ENCODE measurements at regions not wholly inside any gene's neighbourhood (a gene's known extent, or its start where the extent isn't known, plus 50 kb on each side); places are given as distances from the start of the nearest gene placed in this dataset.
A peak's percentile ranks its signal among the peaks of the same experiment; 100 is the strongest.
"Not testable (repeated sequence)": the region's sequence is repeated elsewhere in the genome, so short reads cannot be mapped to it uniquely, and the experiment has no call there.

GRCh38 chr12:74015118-74015517, 522.5 kb upstream of the ATXN7L3B start:
- WGBS = 100% methylated on average over 3 of the region's 5 CpGs
- no peaks in the 10 kb centered on the region for H3K4me1 ChIP-seq (ENCODE audit: control insufficient read depth, insufficient read depth, low read depth, low read length)

DNA sequence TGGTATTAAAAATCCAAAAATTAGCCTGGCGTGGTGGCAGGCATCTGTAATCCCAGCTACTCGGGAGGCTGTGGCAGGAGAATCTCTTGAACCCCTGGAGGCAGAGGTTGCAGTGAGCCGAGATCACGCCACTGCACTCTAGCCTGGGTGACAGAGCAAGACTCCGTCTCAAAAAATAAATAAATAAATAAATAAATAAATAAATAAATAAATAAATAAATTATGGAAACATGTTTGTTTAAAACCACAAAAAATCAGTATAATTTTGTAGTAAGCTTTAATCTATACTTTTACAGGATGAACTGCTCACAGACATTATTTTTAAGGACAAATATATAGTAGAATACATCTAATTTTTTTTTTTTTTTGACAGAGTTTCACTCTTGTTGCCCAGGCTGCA, 521.3 kb upstream of the ATXN7L3B start:
- not testable (repeated sequence) for H3K4me3 ChIP-seq (ENCODE audit: insufficient read depth in 1 of 2, low read depth in 1 of 2, low read length in 2 of 2); H3K4ac ChIP-seq (ENCODE audit: low read depth in 1 of 2, low read length in 2 of 2); H3K36me3 ChIP-seq (ENCODE audit: control insufficient read depth in 1 of 2, insufficient read depth in 2 of 2, low read depth in 1 of 2, low read length in 2 of 2); H4K8ac ChIP-seq (ENCODE audit: low read length); H3K23ac ChIP-seq (ENCODE audit: low read length in 2 of 2); H3K9me3 ChIP-seq (ENCODE audit: control insufficient read depth, low read length); H2AFZ ChIP-seq (ENCODE audit: low read depth, low read length); H3K27me3 ChIP-seq (ENCODE audit: control insufficient read depth in 1 of 2, insufficient read depth in 1 of 2, low read length in 2 of 2); H3K18ac ChIP-seq (ENCODE audit: low read depth in 1 of 2, low read length in 2 of 2); H2BK12ac ChIP-seq (ENCODE audit: low read length in 2 of 2); H3K4me1 ChIP-seq (ENCODE audit: control insufficient read depth, insufficient read depth, low read depth, low read length); H3K79me1 ChIP-seq (replicated peaks; ENCODE audit: low read length, poor library complexity, severe bottlenecking); H2BK120ac ChIP-seq (ENCODE audit: low read depth, low read length); H4K91ac ChIP-seq (ENCODE audit: low read length); H2BK15ac ChIP-seq (ENCODE audit: low read depth, poor library complexity, severe bottlenecking); H3K27ac ChIP-seq (ENCODE audit: low read length, poor library complexity, severe bottlenecking); H3K14ac ChIP-seq (ENCODE audit: low read length in 2 of 2); H3K4me2 ChIP-seq (ENCODE audit: low read length, poor library complexity, severe bottlenecking); H3K9ac ChIP-seq (ENCODE audit: low read length); DNase-seq; H2AK5ac ChIP-seq (ENCODE audit: low read length, severe bottlenecking); H2BK5ac ChIP-seq (ENCODE audit: low read depth, low read length, poor library complexity, severe bottlenecking)
- WGBS = 100% methylated on average over 2 of the region's 5 CpGs

More at GRCh38 chr12:74015118-74015517, 522.5 kb upstream of the ATXN7L3B start:
- no peak overlapping the region for H3K4ac ChIP-seq (ENCODE audit: low read depth in 1 of 2, low read length in 2 of 2)
- H3K4me3 ChIP-seq (ENCODE audit: insufficient read depth in 1 of 2, low read depth in 1 of 2, low read length in 2 of 2) = no peak overlapping the region
- no peak overlapping the region for H3K23ac ChIP-seq (ENCODE audit: low read length in 2 of 2)
- H3K27me3 ChIP-seq (ENCODE audit: control insufficient read depth in 1 of 2, insufficient read depth in 1 of 2, low read length in 2 of 2) = no peaks in the 10 kb centered on the region
- no peak overlapping the region for H3K9ac ChIP-seq (ENCODE audit: low read length)
- H3K79me1 ChIP-seq (replicated peaks; ENCODE audit: low read length, poor library complexity, severe bottlenecking) = no peaks in the 10 kb centered on the region
- no peak overlapping the region for H2BK12ac ChIP-seq (ENCODE audit: low read length in 2 of 2)
- no peaks in the 10 kb centered on the region for H3K36me3 ChIP-seq (ENCODE audit: control insufficient read depth in 1 of 2, insufficient read depth in 2 of 2, low read depth in 1 of 2, low read length in 2 of 2)
- no peak overlapping the region for H2BK5ac ChIP-seq (ENCODE audit: low read depth, low read length, poor library complexity, severe bottlenecking)
- H3K4me2 ChIP-seq (ENCODE audit: low read length, poor library complexity, severe bottlenecking) = no peak overlapping the region
- no peak overlapping the region for H3K14ac ChIP-seq (ENCODE audit: low read length in 2 of 2)
- no peak overlapping the region for H4K8ac ChIP-seq (ENCODE audit: low read length)
- no peak overlapping the region for H2AFZ ChIP-seq (ENCODE audit: low read depth, low read length)
- H3K18ac ChIP-seq (ENCODE audit: low read depth in 1 of 2, low read length in 2 of 2) = no peak overlapping the region
- DNase-seq = no peak
- H2BK15ac ChIP-seq (ENCODE audit: low read depth, poor library complexity, severe bottlenecking) = no peak overlapping the region
- H3K9me3 ChIP-seq (ENCODE audit: control insufficient read depth, low read length) = no peaks in the 10 kb centered on the region
- no peak overlapping the region for H3K27ac ChIP-seq (ENCODE audit: low read length, poor library complexity, severe bottlenecking)
- no peak overlapping the region for H2BK120ac ChIP-seq (ENCODE audit: low read depth, low read length)
- H2AK5ac ChIP-seq (ENCODE audit: low read length, severe bottlenecking) = no peak overlapping the region
- H4K91ac ChIP-seq (ENCODE audit: low read length) = no peak overlapping the region

DNA sequence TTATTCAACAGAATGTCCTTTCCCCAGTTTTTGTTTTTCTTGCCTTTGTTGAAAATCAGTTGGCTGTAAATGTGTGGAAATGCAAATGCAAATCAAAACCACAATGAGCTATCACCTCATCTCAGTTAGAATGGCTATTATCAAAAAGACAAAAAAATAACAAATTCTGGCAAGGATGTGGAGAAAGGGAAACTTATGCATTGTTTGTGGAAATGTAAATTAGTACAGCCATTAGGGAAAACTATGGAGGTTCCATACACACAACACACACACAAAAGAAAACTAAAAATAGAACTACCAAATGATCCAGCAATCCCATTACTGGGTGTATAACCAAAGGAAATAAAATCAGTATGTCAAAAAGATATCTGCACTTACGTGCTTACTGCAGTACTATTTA, 518.8 kb upstream of the ATXN7L3B start:
- no peak overlapping the region for H3K14ac ChIP-seq (ENCODE audit: low read length in 2 of 2)
- no peaks in the 10 kb centered on the region for H3K79me1 ChIP-seq (replicated peaks; ENCODE audit: low read length, poor library complexity, severe bottlenecking)
- no peak overlapping the region for H3K18ac ChIP-seq (ENCODE audit: low read depth in 1 of 2, low read length in 2 of 2)
- H3K23ac ChIP-seq (ENCODE audit: low read length in 2 of 2) = no peak overlapping the region
- H3K36me3 ChIP-seq (ENCODE audit: control insufficient read depth in 1 of 2, insufficient read depth in 2 of 2, low read depth in 1 of 2, low read length in 2 of 2) = no peaks in the 10 kb centered on the region
- no peak overlapping the region for H2BK120ac ChIP-seq (ENCODE audit: low read depth, low read length)
- H3K4ac ChIP-seq (ENCODE audit: low read depth in 1 of 2, low read length in 2 of 2) = no peak overlapping the region
- no peak overlapping the region for H4K91ac ChIP-seq (ENCODE audit: low read length)
- H2BK15ac ChIP-seq (ENCODE audit: low read depth, poor library complexity, severe bottlenecking) = no peak overlapping the region
- no peak overlapping the region for H2AK5ac ChIP-seq (ENCODE audit: low read length, severe bottlenecking)
- WGBS = no CpG with 5 or more reads among the region's 1 CpG
- DNase-seq = no peak
- no peak overlapping the region for H3K9ac ChIP-seq (ENCODE audit: low read length)
- H3K4me3 ChIP-seq (ENCODE audit: insufficient read depth in 1 of 2, low read depth in 1 of 2, low read length in 2 of 2) = no peak overlapping the region
- H3K4me2 ChIP-seq (ENCODE audit: low read length, poor library complexity, severe bottlenecking) = no peak overlapping the region
- no peaks in the 10 kb centered on the region for H3K9me3 ChIP-seq (ENCODE audit: control insufficient read depth, low read length)
- H2AFZ ChIP-seq (ENCODE audit: low read depth, low read length) = no peak overlapping the region
- H3K27me3 ChIP-seq (ENCODE audit: control insufficient read depth in 1 of 2, insufficient read depth in 1 of 2, low read length in 2 of 2) = no peaks in the 10 kb centered on the region
- no peak overlapping the region for H2BK5ac ChIP-seq (ENCODE audit: low read depth, low read length, poor library complexity, severe bottlenecking)
- H3K27ac ChIP-seq (ENCODE audit: low read length, poor library complexity, severe bottlenecking) = no peak overlapping the region
- H3K4me1 ChIP-seq (ENCODE audit: control insufficient read depth, insufficient read depth, low read depth, low read length) = peaks cover 2% of the 10 kb centered on the region
- no peak overlapping the region for H4K8ac ChIP-seq (ENCODE audit: low read length)
- H2BK12ac ChIP-seq (ENCODE audit: low read length in 2 of 2) = no peak overlapping the region

DNA sequence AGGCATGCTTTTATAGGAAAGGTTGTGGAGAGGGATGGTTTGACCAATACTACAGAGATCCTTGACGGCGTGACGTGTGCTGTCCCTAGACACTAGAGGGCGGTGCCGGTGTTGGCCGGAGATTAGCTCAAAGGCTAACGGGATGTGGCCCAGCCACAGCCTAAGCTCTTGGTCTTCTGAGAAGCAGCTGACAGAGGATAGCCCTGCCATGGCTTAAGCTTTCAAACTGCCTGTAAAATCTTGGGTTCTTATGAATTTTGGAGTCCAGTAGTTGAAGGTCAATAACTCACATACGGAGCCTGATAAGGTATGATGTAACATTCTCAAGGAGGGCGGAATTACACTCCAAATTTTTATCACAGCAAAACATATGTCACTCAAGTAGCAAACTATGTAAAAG, 515.7 kb upstream of the ATXN7L3B start:
- no peak overlapping the region for H2BK5ac ChIP-seq (ENCODE audit: low read depth, low read length, poor library complexity, severe bottlenecking)
- H3K36me3 ChIP-seq (ENCODE audit: control insufficient read depth in 1 of 2, insufficient read depth in 2 of 2, low read depth in 1 of 2, low read length in 2 of 2) = no peaks in the 10 kb centered on the region
- H4K8ac ChIP-seq (ENCODE audit: low read length) = no peak overlapping the region
- H3K14ac ChIP-seq (ENCODE audit: low read length in 2 of 2) = no peak overlapping the region
- H3K9me3 ChIP-seq (ENCODE audit: control insufficient read depth, low read length) = no peaks in the 10 kb centered on the region
- peaks cover 2% of the 10 kb centered on the region for H3K4me1 ChIP-seq (ENCODE audit: control insufficient read depth, insufficient read depth, low read depth, low read length)
- no peak overlapping the region for H3K4me3 ChIP-seq (ENCODE audit: insufficient read depth in 1 of 2, low read depth in 1 of 2, low read length in 2 of 2)
- H2BK15ac ChIP-seq (ENCODE audit: low read depth, poor library complexity, severe bottlenecking) = no peak overlapping the region
- WGBS = 7% methylated on average over 7 of the region's 9 CpGs
- H2AK5ac ChIP-seq (ENCODE audit: low read length, severe bottlenecking) = no peak overlapping the region
- H3K18ac ChIP-seq (ENCODE audit: low read depth in 1 of 2, low read length in 2 of 2) = no peak overlapping the region
- peak; percentile 71 for DNase-seq
- no peak overlapping the region for H2BK12ac ChIP-seq (ENCODE audit: low read length in 2 of 2)
- no peak overlapping the region for H2AFZ ChIP-seq (ENCODE audit: low read depth, low read length)
- H3K9ac ChIP-seq (ENCODE audit: low read length) = no peak overlapping the region
- H4K91ac ChIP-seq (ENCODE audit: low read length) = no peak overlapping the region
- H3K79me1 ChIP-seq (replicated peaks; ENCODE audit: low read length, poor library complexity, severe bottlenecking) = no peaks in the 10 kb centered on the region
- no peak overlapping the region for H3K4ac ChIP-seq (ENCODE audit: low read depth in 1 of 2, low read length in 2 of 2)
- H2BK120ac ChIP-seq (ENCODE audit: low read depth, low read length) = no peak overlapping the region
- peak overlapping the region; percentile 1 for H3K4me2 ChIP-seq (ENCODE audit: low read length, poor library complexity, severe bottlenecking)
- no peaks in the 10 kb centered on the region for H3K27me3 ChIP-seq (ENCODE audit: control insufficient read depth in 1 of 2, insufficient read depth in 1 of 2, low read length in 2 of 2)
- H3K23ac ChIP-seq (ENCODE audit: low read length in 2 of 2) = no peak overlapping the region
- H3K27ac ChIP-seq (ENCODE audit: low read length, poor library complexity, severe bottlenecking) = no peak overlapping the region

Data from mesenchymal stem cell (in vitro differentiated cells and primary cell).